Hepatocyte (in vitro differentiated cells): ENCODE measurements at regions not wholly inside any gene's neighbourhood (a gene's known extent, or its start where the extent isn't known, plus 50 kb on each side); places are given as distances from the start of the nearest gene placed in this dataset.

Experiments used
- DNase-seq: peaks from one replicate; pipeline ENCODE4 v3.0.0-alpha.2; 2016; ENCODE audit warnings: low spot score
- H2AFZ ChIP-seq: fragments of 200-600 bp; sonication (generic); 2 replicates; pipeline ENCODE4 v1.6.0; 2016; ENCODE audit warnings: antibody characterized with exemption, mild to moderate bottlenecking
- H3K27ac ChIP-seq: fragments of 200-600 bp; sonication (generic); 2 replicates; pipeline ENCODE4 v1.5.1; 2016; ENCODE audit warnings: mild to moderate bottlenecking
- H3K27me3 ChIP-seq: fragments of 200-600 bp; sonication (generic); 2 replicates; pipeline ENCODE4 v1.6.1; 2016
- H3K36me3 ChIP-seq: fragments of 200-600 bp; sonication (generic); replicated peaks from 2 replicates; pipeline ENCODE4 v1.5.1; 2016; ENCODE audit warnings: low read depth; ENCODE audit not compliant: insufficient read depth
- H3K4me1 ChIP-seq: fragments of 200-600 bp; sonication (generic); 2 replicates; pipeline ENCODE4 v1.5.1; 2016; ENCODE audit warnings: mild to moderate bottlenecking, moderate library complexity; ENCODE audit not compliant: insufficient read depth
- H3K4me2 ChIP-seq: fragments of 200-600 bp; sonication (generic); 2 replicates; pipeline ENCODE4 v1.6.0; 2016
- H3K4me3 ChIP-seq: fragments of 200-600 bp; sonication (generic); 2 replicates; pipeline ENCODE4 v1.5.1; 2016; ENCODE audit warnings: mild to moderate bottlenecking
- H3K79me2 ChIP-seq: fragments of 200-600 bp; sonication (generic); 2 replicates; pipeline ENCODE4 v1.6.0; 2017; ENCODE audit warnings: mild to moderate bottlenecking
- H3K9me2 ChIP-seq: fragments of 200-600 bp; sonication (generic); replicated peaks from 2 replicates; pipeline ENCODE4 v1.6.0; 2017; ENCODE audit warnings: mild to moderate bottlenecking; ENCODE audit not compliant: insufficient read depth
- H3K9me3 ChIP-seq: fragments of 200-600 bp; sonication (generic); 2 replicates; pipeline ENCODE4 v1.5.1; 2016; ENCODE audit warnings: low read depth, mild to moderate bottlenecking
- H4K20me1 ChIP-seq: fragments of 200-600 bp; sonication (generic); 2 replicates; pipeline ENCODE4 v1.6.0; 2016; ENCODE audit warnings: mild to moderate bottlenecking; ENCODE audit not compliant: insufficient read depth, poor library complexity, severe bottlenecking
- EZH2 ChIP-seq: fragments of 200-600 bp; sonication (generic); IDR thresholded peaks from 2 replicates; pipeline ENCODE4 v1.6.1; 2016; ENCODE audit warnings: antibody characterized with exemption, mild to moderate bottlenecking, borderline replicate concordance
- EZH2phosphoT487 ChIP-seq: fragments of 200-600 bp; sonication (generic); IDR thresholded peaks from one replicate; pipeline ENCODE4 v1.6.1; 2018; ENCODE audit warnings: antibody characterized with exemption, mild to moderate bottlenecking, low read depth, moderate library complexity; ENCODE audit not compliant: unreplicated experiment, severe bottlenecking
- WGBS: methylation state at CpG from one replicate; pipeline ENCODE4 v1.1.6; 2016; ENCODE audit warnings: low lambda C conversion rate; ENCODE audit errors: missing lambda C conversion rate; 5-methylcytosine and 5-hydroxymethylcytosine counted together
- TF ChIP-seq, protein P1 (sequence below): fragments of 200-600 bp; sonication (generic); IDR thresholded peaks from 2 replicates; pipeline ENCODE4 v1.5.1; 2016; ENCODE audit warnings: antibody characterized with exemption, mild to moderate bottlenecking; ENCODE audit not compliant: poor library complexity

DNA sequence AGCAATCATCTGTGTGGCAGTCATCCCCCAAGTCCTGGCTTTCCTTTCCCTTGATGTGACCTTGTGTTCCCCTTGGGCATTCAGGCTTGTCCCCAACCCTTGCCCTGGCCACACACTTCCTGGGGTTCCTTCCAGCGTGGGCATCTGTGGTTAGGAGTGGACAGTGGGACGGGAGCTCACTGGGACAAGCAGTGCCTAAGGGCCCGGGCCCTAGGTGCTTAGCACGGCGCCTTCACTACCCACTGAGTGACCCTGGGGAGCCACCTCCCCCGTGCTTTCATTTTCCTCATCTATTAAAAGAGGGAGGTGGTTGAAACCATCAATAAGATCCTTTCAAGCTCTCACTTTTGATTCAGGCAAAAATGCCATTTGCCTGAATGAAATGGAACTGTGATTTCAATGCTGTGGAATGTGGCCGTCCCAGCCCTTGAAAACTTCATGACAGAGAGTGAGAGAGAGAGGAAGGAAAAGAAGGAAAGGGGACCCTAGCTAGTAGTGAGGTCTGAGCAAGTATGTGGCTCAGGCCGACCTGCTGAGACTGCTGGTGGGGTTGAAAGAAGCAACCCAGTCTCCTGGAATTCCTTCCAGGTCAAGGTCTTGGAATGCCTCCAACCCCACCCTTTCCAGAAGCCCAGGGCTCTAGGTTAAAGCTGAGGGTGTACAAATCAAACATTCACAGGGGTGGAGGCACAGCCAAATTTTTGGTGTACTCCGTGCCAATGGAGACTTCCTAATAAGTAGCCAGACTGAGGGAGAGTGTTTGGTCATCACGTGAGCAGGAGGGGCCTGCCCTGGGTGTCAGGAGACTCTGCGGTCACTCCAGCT is 302.9 kb downstream of the TLE3 start:
- H3K9me3 ChIP-seq = no peaks in the 10 kb centered on the region
- no peak overlapping the region for H2AFZ ChIP-seq
- no peaks in the 10 kb centered on the region for H3K9me2 ChIP-seq
- peaks cover 3% of the 10 kb centered on the region for H3K4me1 ChIP-seq
- no peaks in the 10 kb centered on the region for H4K20me1 ChIP-seq
- TF ChIP-seq, protein P1, sequence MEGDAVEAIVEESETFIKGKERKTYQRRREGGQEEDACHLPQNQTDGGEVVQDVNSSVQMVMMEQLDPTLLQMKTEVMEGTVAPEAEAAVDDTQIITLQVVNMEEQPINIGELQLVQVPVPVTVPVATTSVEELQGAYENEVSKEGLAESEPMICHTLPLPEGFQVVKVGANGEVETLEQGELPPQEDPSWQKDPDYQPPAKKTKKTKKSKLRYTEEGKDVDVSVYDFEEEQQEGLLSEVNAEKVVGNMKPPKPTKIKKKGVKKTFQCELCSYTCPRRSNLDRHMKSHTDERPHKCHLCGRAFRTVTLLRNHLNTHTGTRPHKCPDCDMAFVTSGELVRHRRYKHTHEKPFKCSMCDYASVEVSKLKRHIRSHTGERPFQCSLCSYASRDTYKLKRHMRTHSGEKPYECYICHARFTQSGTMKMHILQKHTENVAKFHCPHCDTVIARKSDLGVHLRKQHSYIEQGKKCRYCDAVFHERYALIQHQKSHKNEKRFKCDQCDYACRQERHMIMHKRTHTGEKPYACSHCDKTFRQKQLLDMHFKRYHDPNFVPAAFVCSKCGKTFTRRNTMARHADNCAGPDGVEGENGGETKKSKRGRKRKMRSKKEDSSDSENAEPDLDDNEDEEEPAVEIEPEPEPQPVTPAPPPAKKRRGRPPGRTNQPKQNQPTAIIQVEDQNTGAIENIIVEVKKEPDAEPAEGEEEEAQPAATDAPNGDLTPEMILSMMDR = no peak
- no peak for TF ChIP-seq EZH2
- no peak for TF ChIP-seq EZH2phosphoT487
- WGBS = 74% methylated on average over 11 of the region's 11 CpGs
- no peak overlapping the region for H3K27ac ChIP-seq
- no peaks in the 10 kb centered on the region for H3K79me2 ChIP-seq
- DNase-seq = no peak
- H3K4me3 ChIP-seq = no peak overlapping the region
- H3K27me3 ChIP-seq = no peaks in the 10 kb centered on the region
- no peak overlapping the region for H3K4me2 ChIP-seq
- H3K36me3 ChIP-seq = no peaks in the 10 kb centered on the region

DNA sequence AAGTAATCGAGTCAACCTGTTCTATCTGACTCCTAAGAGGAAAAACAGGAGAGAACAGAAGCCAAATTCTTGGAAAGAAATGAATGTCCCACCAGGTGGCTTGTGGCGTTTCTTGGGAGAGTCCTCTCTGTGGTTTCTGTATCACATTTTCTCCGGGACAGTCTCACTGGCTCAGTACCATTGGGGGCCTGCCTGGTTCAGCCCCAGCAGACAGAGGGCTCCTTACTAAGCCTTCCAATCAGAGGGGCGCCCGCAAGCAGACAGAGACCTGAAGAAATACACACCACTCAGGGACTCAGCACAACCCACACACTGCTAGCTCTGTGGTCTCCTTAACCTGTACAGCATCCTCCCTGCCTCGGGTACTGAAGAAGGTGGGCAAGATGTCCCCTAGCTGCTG is 302.1 kb downstream of the TLE3 start:
- Histone ChIP-seq H3K4me3 (no peak overlapping the region), H3K36me3 (no peaks in the 10 kb centered on the region), H3K9me3 (no peaks in the 10 kb centered on the region), H3K4me1 (peaks cover 3% of the 10 kb centered on the region), H4K20me1 (no peaks in the 10 kb centered on the region), H3K27me3 (no peaks in the 10 kb centered on the region), H3K27ac (no peak overlapping the region), H3K9me2 (no peaks in the 10 kb centered on the region), H3K79me2 (no peaks in the 10 kb centered on the region), H3K4me2 (no peak overlapping the region), H2AFZ (no peak overlapping the region)
- no peak for DNase-seq
- 77% methylated on average over 6 of the region's 6 CpGs for WGBS
- TF ChIP-seq, protein P1 = no peak
- TF ChIP-seq EZH2 (no peak), EZH2phosphoT487 (no peak)

DNA sequence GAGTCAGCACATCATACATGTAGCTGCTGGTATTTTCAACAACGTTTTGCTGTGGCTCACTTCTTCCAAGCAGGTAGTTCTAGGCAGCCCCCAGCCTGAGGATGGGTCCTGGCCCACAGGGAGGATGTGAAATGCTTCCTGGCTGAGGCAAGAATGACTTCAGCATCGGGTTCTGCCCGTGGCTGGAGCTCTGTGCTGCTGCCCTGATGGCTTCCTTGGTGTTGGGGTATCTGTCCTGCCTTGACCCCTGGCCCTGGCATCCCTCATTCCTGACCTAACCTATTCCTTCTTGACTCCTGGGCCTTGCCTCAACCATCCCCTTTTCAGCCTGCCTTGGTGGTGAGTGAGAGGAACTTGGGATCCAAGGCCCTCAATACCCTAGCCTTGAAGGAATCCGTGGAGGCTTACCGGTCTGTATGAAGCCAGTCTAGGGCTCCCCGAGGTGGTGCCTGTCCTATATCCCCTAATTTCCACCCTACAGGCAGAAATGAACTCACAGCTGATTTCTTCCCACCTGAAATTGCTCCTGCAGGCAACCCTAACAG is 300.6 kb downstream of the TLE3 start:
- H3K27me3 ChIP-seq = no peaks in the 10 kb centered on the region
- no peak for TF ChIP-seq EZH2phosphoT487
- TF ChIP-seq, protein P1 = no peak
- no peak for TF ChIP-seq EZH2
- no peaks in the 10 kb centered on the region for H3K9me3 ChIP-seq
- no peaks in the 10 kb centered on the region for H3K9me2 ChIP-seq
- H3K27ac ChIP-seq = no peak overlapping the region
- no peaks in the 10 kb centered on the region for H4K20me1 ChIP-seq
- H3K4me1 ChIP-seq = peaks cover 3% of the 10 kb centered on the region
- 76% methylated on average over 6 of the region's 6 CpGs for whole genome bisulfite sequencing
- H3K36me3 ChIP-seq = no peaks in the 10 kb centered on the region
- DNase-seq = no peak
- no peak overlapping the region for H2AFZ ChIP-seq
- H3K79me2 ChIP-seq = no peaks in the 10 kb centered on the region
- H3K4me2 ChIP-seq = no peak overlapping the region
- H3K4me3 ChIP-seq = no peak overlapping the region
